Lung (tissue), 11 donors: ENCODE measurements at regions not wholly inside any gene's neighbourhood (a gene's known extent, or its start where the extent isn't known, plus 50 kb on each side); places are given as distances from the start of the nearest gene placed in this dataset.

Source experiments
- ATAC-seq: fragments of 200-7000 bp; cut with Tn5 transposase; one replicate; pipeline ENCODE4 v1.9.1; 2020; ENCODE audit warnings: moderate number of reproducible peaks; ENCODE audit not compliant: insufficient read depth, low FRiP score
- DNase-seq, 3 donors: peaks; one replicate each; pipeline ENCODE4 v3.0.0-alpha.2; 2013 to 2017
- H3K27ac ChIP-seq, 2 donors: one replicate each; pipeline ENCODE4 v1.5.1; 2013; ENCODE audit warnings: mild to moderate bottlenecking in 2 of 2, moderate library complexity in 2 of 2, control low read depth in 1 of 2, inconsistent platforms in 1 of 2, low read depth in 1 of 2, low read length in 1 of 2
- H3K27me3 ChIP-seq, 3 donors: one replicate each; pipeline ENCODE4 v1.5.1; 2013; ENCODE audit warnings: low read length in 2 of 3; ENCODE audit not compliant: control insufficient read depth in 3 of 3, insufficient read depth in 3 of 3
- H3K36me3 ChIP-seq, 4 donors: one replicate each; pipeline ENCODE4 v1.5.1; 2013; ENCODE audit warnings: low read length in 4 of 4, mild to moderate bottlenecking in 1 of 4, moderate library complexity in 1 of 4; ENCODE audit not compliant: control insufficient read depth in 4 of 4, insufficient read depth in 4 of 4
- H3K4me1 ChIP-seq, 5 donors: one replicate each; pipeline ENCODE4 v1.5.1; 2013; ENCODE audit warnings: low read length in 5 of 5, mild to moderate bottlenecking in 2 of 5, moderate library complexity in 1 of 5; ENCODE audit not compliant: control insufficient read depth in 5 of 5, insufficient read depth in 5 of 5
- H3K4me3 ChIP-seq: one replicate; pipeline ENCODE4 v1.5.1; 2013; ENCODE audit warnings: mild to moderate bottlenecking, control low read depth, moderate library complexity
- H3K9ac ChIP-seq, 2 donors: one replicate each; pipeline ENCODE4 v1.5.1; 2013; ENCODE audit warnings: low read length in 2 of 2, control low read depth in 1 of 2; ENCODE audit not compliant: insufficient read depth in 1 of 2
- H3K9me3 ChIP-seq, 4 donors: one replicate each; pipeline ENCODE4 v1.5.1; 2013; ENCODE audit warnings: low read length in 3 of 4, mild to moderate bottlenecking in 1 of 4, moderate library complexity in 1 of 4; ENCODE audit not compliant: control insufficient read depth in 4 of 4, insufficient read depth in 3 of 4
- WGBS, 2 donors: extraction: QIAGEN DNeasy Blood & Tissue Kit; methylation state at CpG; one replicate each; pipeline ENCODE4 v1.1.7; 2013; 5-methylcytosine and 5-hydroxymethylcytosine counted together
- TF ChIP-seq, protein P1 (sequence below): IDR thresholded peaks from 2 replicates; pipeline ENCODE4 v1.5.1; 2012; ENCODE audit warnings: mild to moderate bottlenecking; ENCODE audit errors: control extremely low read depth, extremely low read depth
- donor health status: control.
- donor health status: control.
- donor health status: Bipolar disorder and iron deficiency.
- donor health status: healthy.
- donor health status: DM: yes; HTN: yes; CAD: no.

DNA sequence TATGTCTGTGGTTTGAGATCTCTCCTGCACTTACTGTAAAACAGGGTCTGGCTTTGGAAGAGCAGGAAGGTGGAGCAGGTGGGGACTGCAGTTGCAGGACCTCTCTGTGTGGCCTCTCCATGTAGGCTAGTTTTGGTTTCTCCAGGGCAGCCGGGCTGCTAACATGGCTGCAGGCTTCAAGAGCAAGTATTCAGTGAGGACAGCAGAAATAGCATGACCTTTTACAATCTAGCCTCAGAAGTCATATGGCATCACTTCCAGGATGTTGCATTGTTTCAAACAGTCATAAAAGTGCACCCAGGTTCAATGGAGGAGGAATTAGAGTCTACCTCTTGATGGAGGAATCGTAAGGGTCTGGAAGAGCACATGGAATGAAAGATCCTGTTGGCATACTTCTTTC lies 728.7 kb downstream of the NTRK3 start:
- TF ChIP-seq, protein P1, sequence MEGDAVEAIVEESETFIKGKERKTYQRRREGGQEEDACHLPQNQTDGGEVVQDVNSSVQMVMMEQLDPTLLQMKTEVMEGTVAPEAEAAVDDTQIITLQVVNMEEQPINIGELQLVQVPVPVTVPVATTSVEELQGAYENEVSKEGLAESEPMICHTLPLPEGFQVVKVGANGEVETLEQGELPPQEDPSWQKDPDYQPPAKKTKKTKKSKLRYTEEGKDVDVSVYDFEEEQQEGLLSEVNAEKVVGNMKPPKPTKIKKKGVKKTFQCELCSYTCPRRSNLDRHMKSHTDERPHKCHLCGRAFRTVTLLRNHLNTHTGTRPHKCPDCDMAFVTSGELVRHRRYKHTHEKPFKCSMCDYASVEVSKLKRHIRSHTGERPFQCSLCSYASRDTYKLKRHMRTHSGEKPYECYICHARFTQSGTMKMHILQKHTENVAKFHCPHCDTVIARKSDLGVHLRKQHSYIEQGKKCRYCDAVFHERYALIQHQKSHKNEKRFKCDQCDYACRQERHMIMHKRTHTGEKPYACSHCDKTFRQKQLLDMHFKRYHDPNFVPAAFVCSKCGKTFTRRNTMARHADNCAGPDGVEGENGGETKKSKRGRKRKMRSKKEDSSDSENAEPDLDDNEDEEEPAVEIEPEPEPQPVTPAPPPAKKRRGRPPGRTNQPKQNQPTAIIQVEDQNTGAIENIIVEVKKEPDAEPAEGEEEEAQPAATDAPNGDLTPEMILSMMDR: no peak
- WGBS, 2 donors: 79 to 84% methylated on average over 2 of the region's 2 CpGs
- no peak for ATAC-seq
- Histone ChIP-seq H3K36me3 (no peaks in the 10 kb centered on the region), H3K9me3 (no peaks in the 10 kb centered on the region), H3K4me1 (no peaks in the 10 kb centered on the region), H3K27me3 (no peaks in the 10 kb centered on the region), H3K27ac (no peak overlapping the region), H3K4me3 (no peak overlapping the region), H3K9ac (no peak overlapping the region)
- DNase-seq: no peak

DNA sequence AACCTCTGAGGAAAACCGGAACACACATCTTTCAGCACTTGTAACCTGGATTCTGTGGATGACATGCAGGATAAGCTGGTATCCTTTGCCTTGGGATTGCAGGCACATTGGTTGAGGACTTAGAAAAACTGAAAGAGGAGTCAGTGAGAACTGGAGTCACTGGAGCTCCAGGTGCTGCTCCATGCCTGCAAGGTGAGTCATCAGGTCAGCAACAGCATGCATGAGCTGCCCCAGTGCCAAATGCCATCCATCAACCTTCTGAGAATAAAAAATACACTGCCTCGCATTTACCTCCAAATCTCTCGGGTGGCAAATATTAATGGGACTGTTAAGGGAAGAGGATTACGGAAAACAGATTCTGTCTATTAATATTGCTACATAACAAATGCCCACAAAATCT lies 729.1 kb downstream of the NTRK3 start:
- no peaks in the 10 kb centered on the region for H3K9me3 ChIP-seq
- no peak for ATAC-seq
- no peak overlapping the region for H3K27ac ChIP-seq
- no peak overlapping the region for H3K9ac ChIP-seq
- 83 to 90% methylated on average over 4 of the region's 4 CpGs for WGBS, 2 donors
- H3K27me3 ChIP-seq: no peaks in the 10 kb centered on the region
- H3K4me3 ChIP-seq: no peak overlapping the region
- H3K36me3 ChIP-seq: no peaks in the 10 kb centered on the region
- DNase-seq: no peak
- no peaks in the 10 kb centered on the region for H3K4me1 ChIP-seq
- TF ChIP-seq, protein P1: no peak

DNA sequence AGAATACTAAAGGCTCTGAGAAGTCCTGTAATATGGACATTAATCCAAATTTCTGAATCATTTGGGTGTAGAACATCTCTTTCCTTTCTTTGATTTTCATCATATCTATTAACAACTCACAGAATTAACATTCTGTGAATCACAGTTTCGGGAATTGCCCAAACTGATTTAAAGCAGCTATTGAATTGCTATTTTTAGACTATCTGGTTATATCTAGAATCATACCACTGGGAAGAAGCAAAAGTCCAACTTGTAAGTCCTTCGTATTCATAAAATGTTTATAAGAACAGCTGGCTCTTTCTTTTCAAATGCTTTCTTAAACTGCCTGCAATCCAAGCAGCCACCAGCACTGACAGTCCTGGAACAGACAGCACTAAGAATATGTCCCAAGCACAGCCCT lies 733.0 kb downstream of the NTRK3 start:
- Histone ChIP-seq H3K36me3 (no peaks in the 10 kb centered on the region), H3K9ac (no peak overlapping the region), H3K27me3 (no peaks in the 10 kb centered on the region), H3K27ac (no peak overlapping the region), H3K4me3 (no peak overlapping the region), H3K9me3 (no peaks in the 10 kb centered on the region), H3K4me1 (no peaks in the 10 kb centered on the region)
- WGBS, 2 donors: 79 to 81% methylated on average over 2 of the region's 2 CpGs
- TF ChIP-seq, protein P1: no peak
- ATAC-seq: no peak
- DNase-seq: no peak

DNA sequence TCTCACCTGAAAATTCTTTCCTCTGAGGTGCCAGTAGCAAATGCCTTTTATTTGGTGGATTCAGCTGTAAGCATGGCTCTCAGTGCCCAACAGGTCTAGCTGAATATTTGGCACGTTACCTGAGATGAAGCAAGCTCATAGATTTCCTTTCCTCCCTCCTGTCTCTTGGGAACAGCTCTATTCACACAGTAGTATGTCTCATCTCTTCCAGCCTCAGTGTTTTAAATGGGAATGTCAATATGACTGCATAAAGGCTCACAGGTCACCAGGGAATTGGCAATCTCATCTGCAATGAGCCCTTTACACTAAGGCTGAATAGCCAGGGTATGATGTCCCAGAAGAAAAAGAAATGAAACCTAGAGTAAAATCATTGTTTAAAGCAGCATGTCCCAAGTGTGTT lies 733.5 kb downstream of the NTRK3 start:
- no peaks in the 10 kb centered on the region for H3K9me3 ChIP-seq
- no peaks in the 10 kb centered on the region for H3K4me1 ChIP-seq
- WGBS, 2 donors: 59 to 66% methylated on average over 1 of the region's 1 CpG
- H3K9ac ChIP-seq: no peak overlapping the region
- ATAC-seq (no peak), DNase-seq (no peak)
- no peak overlapping the region for H3K4me3 ChIP-seq
- H3K36me3 ChIP-seq: no peaks in the 10 kb centered on the region
- no peak overlapping the region for H3K27ac ChIP-seq
- TF ChIP-seq, protein P1: no peak
- H3K27me3 ChIP-seq: no peaks in the 10 kb centered on the region
